Mesendoderm (in vitro differentiated cells): ENCODE measurements at regions not wholly inside any gene's neighbourhood (a gene's known extent, or its start where the extent isn't known, plus 50 kb on each side); places are given as distances from the start of the nearest gene placed in this dataset.

Source experiments
- DNase-seq: peaks from one replicate; pipeline ENCODE4 v3.0.0; 2013
- H2AK5ac ChIP-seq: 2 replicates; pipeline ENCODE4 v1.6.1; 2013; ENCODE audit warnings: low read length, inconsistent platforms
- H2BK120ac ChIP-seq: 2 replicates; pipeline ENCODE4 v1.6.1; 2013; ENCODE audit warnings: low read depth, mild to moderate bottlenecking, low read length, moderate library complexity, mixed read lengths
- H2BK15ac ChIP-seq: replicated peaks from 2 replicates; pipeline ENCODE4 v1.6.1; 2013; ENCODE audit warnings: low read depth, mild to moderate bottlenecking, moderate library complexity
- H2BK5ac ChIP-seq: 2 replicates; pipeline ENCODE4 v1.6.1; 2013; ENCODE audit warnings: low read length, inconsistent platforms
- H3K18ac ChIP-seq: 2 replicates; pipeline ENCODE4 v1.6.1; 2013; ENCODE audit warnings: mild to moderate bottlenecking, low read length, mixed read lengths
- H3K23ac ChIP-seq: one replicate; pipeline ENCODE4 v1.6.1; 2013; ENCODE audit warnings: low read length
- H3K27ac ChIP-seq: 2 replicates; pipeline ENCODE4 v1.5.1; 2013; ENCODE audit warnings: low read depth, mild to moderate bottlenecking, inconsistent platforms, low read length, moderate library complexity
- H3K27me3 ChIP-seq: 2 replicates; pipeline ENCODE4 v1.6.1; 2013; ENCODE audit warnings: low read length, control low read depth, mild to moderate bottlenecking, inconsistent platforms; ENCODE audit not compliant: insufficient read depth, poor library complexity
- H3K36me3 ChIP-seq: 2 replicates; pipeline ENCODE4 v1.6.1; 2013; ENCODE audit warnings: low read length, inconsistent platforms; ENCODE audit not compliant: control insufficient read depth, insufficient read depth
- H3K4ac ChIP-seq: one replicate; pipeline ENCODE4 v1.6.1; 2013; ENCODE audit warnings: low read depth, mild to moderate bottlenecking, low read length, moderate library complexity
- H3K4me1 ChIP-seq: 2 replicates; pipeline ENCODE4 v1.6.1; 2013; ENCODE audit warnings: low read depth, low read length, inconsistent platforms; ENCODE audit not compliant: control insufficient read depth
- H3K4me2 ChIP-seq: 2 replicates; pipeline ENCODE4 v1.6.1; 2013; ENCODE audit warnings: low read length
- H3K4me3 ChIP-seq: 2 replicates; pipeline ENCODE4 v1.5.1; 2013; ENCODE audit warnings: mild to moderate bottlenecking, low read length
- H3K56ac ChIP-seq: one replicate; pipeline ENCODE4 v1.6.1; 2013; ENCODE audit warnings: low read length
- H3K79me1 ChIP-seq: 2 replicates; pipeline ENCODE4 v1.6.1; 2013; ENCODE audit warnings: low read length, inconsistent platforms
- H3K79me2 ChIP-seq: 2 replicates; pipeline ENCODE4 v1.6.1; 2013; ENCODE audit warnings: mild to moderate bottlenecking, low read length; ENCODE audit not compliant: control insufficient read depth, insufficient read depth
- H3K9ac ChIP-seq: 2 replicates; pipeline ENCODE4 v1.6.1; 2013; ENCODE audit warnings: low read length, inconsistent platforms
- H4K5ac ChIP-seq: one replicate; pipeline ENCODE4 v1.6.1; 2013; ENCODE audit warnings: low read length
- H4K8ac ChIP-seq: one replicate; pipeline ENCODE4 v1.6.1; 2013; ENCODE audit warnings: low read depth, mild to moderate bottlenecking, control low read depth, low read length, moderate library complexity
- WGBS: extraction: QIAGEN DNeasy Blood & Tissue Kit; methylation state at CpG from one replicate; pipeline ENCODE4 v1.1.7; 2013; ENCODE audit warnings: low lambda C conversion rate, missing lambda C conversion rate; ENCODE audit not compliant: insufficient coverage; ENCODE audit errors: extremely low coverage; 5-methylcytosine and 5-hydroxymethylcytosine counted together

- Histone ChIP-seq H3K79me2 (no peaks in the 10 kb centered on the region), H2AK5ac (no peak overlapping the region), H3K4me1 (no peaks in the 10 kb centered on the region), H4K8ac (no peak overlapping the region), H2BK15ac (no peak overlapping the region), H2BK5ac (no peak overlapping the region), H3K23ac (no peak overlapping the region), H3K9ac (no peak overlapping the region), H3K36me3 (no peaks in the 10 kb centered on the region), H2BK120ac (no peak overlapping the region), H3K27ac (no peak overlapping the region), H3K27me3 (no peaks in the 10 kb centered on the region), H4K5ac (no peak overlapping the region), H3K4me3 (no peak overlapping the region), H3K4me2 (no peak overlapping the region), H3K79me1 (no peaks in the 10 kb centered on the region), H3K56ac (no peak overlapping the region), H3K4ac (no peak overlapping the region), H3K18ac (no peak overlapping the region)
- 100% methylated on average over 1 of the region's 25 CpGs for WGBS
- no peak for DNase-seq
Measured at GRCh38 chr5:3142261-3143027, 391.0 kb upstream of the IRX2 start.

- no peak overlapping the region for H2AK5ac ChIP-seq
- no peak overlapping the region for H2BK5ac ChIP-seq
- H3K27me3 ChIP-seq: no peaks in the 10 kb centered on the region
- H3K18ac ChIP-seq: no peak overlapping the region
- H4K8ac ChIP-seq: no peak overlapping the region
- H2BK15ac ChIP-seq: no peak overlapping the region
- no peak overlapping the region for H3K23ac ChIP-seq
- H3K36me3 ChIP-seq: no peaks in the 10 kb centered on the region
- H3K4me2 ChIP-seq: no peak overlapping the region
- DNase-seq: no peak
- H3K4me1 ChIP-seq: no peaks in the 10 kb centered on the region
- no peaks in the 10 kb centered on the region for H3K79me1 ChIP-seq
- no peak overlapping the region for H2BK120ac ChIP-seq
- H3K4ac ChIP-seq: no peak overlapping the region
- H3K27ac ChIP-seq: no peak overlapping the region
- WGBS: no CpG with 5 or more reads among the region's 7 CpGs
- H3K4me3 ChIP-seq: no peak overlapping the region
- no peaks in the 10 kb centered on the region for H3K79me2 ChIP-seq
- no peak overlapping the region for H3K9ac ChIP-seq
- no peak overlapping the region for H4K5ac ChIP-seq
- no peak overlapping the region for H3K56ac ChIP-seq
Measured at GRCh38 chr5:3140117-3140516, 388.6 kb upstream of the IRX2 start.

GRCh38 chr5:3139499-3139931, 388.0 kb upstream of the IRX2 start:
- Histone ChIP-seq H2AK5ac (no peak overlapping the region), H2BK5ac (no peak overlapping the region), H3K79me1 (no peaks in the 10 kb centered on the region), H3K9ac (no peak overlapping the region), H3K27me3 (no peaks in the 10 kb centered on the region), H4K8ac (no peak overlapping the region), H3K36me3 (no peaks in the 10 kb centered on the region), H3K4me2 (no peak overlapping the region), H3K56ac (no peak overlapping the region), H4K5ac (no peak overlapping the region), H3K23ac (no peak overlapping the region), H3K4ac (no peak overlapping the region), H3K4me1 (no peaks in the 10 kb centered on the region), H2BK15ac (no peak overlapping the region), H2BK120ac (no peak overlapping the region), H3K27ac (no peak overlapping the region), H3K4me3 (no peak overlapping the region), H3K18ac (no peak overlapping the region), H3K79me2 (no peaks in the 10 kb centered on the region)
- peak; percentile 41 for DNase-seq
- WGBS: no CpG with 5 or more reads among the region's 6 CpGs

DNA sequence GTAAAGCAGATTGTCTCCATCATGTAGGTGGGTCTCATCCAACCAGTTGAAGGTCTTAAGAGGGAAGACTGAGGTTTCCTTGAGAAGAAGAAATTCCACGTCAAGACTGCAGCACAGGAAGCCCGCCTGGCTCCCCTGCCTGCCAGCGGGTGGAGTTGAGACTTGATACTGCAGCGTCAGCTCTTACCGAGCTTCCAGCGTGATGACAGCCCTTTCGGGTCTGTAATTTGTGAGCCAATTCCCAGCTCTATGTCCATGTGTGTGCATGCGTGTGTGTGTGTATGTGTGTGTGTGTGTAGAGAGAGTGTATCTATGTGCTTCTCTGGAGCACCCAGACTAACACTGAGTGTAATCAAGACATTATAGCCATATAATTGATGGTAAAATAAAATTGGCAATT, 379.7 kb upstream of the IRX2 start:
- Histone ChIP-seq H4K5ac (no peak overlapping the region), H3K4me3 (no peak overlapping the region)

DNA sequence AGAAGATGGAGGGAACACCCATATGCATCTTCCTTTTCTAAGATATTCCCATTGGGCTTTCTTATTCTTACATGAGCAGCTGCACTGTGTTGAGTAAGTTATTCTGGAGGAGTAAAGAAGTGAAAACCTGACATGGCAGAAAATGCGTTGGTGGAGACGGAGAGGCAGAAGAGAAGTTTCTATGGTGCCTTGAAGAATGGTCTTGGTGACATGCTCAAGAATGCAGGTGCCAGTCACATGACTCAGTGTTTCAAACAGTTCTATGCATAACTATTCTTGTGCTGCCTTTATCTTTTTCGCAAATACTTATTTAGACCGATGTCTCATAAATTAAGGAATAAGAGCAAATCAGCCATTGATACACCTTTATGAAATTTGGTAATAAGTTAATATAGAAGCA, 377.8 kb upstream of the IRX2 start:
- Histone ChIP-seq H3K36me3 (no peaks in the 10 kb centered on the region), H2AK5ac (no peak overlapping the region), H4K8ac (no peak overlapping the region), H2BK120ac (no peak overlapping the region), H3K4me1 (peaks cover 2% of the 10 kb centered on the region), H3K18ac (no peak overlapping the region), H3K4me3 (no peak overlapping the region), H2BK15ac (no peak overlapping the region), H3K27ac (no peak overlapping the region), H3K9ac (no peak overlapping the region), H3K79me2 (no peaks in the 10 kb centered on the region), H3K27me3 (no peaks in the 10 kb centered on the region), H3K56ac (no peak overlapping the region), H3K79me1 (no peaks in the 10 kb centered on the region), H3K4me2 (no peak overlapping the region), H3K4ac (no peak overlapping the region), H4K5ac (no peak overlapping the region), H3K23ac (no peak overlapping the region), H2BK5ac (no peak overlapping the region)
- WGBS: no CpG with 5 or more reads among the region's 4 CpGs
- no peak for DNase-seq

More for the DNA sequence above, 379.7 kb upstream of the IRX2 start:
- H3K9ac ChIP-seq: no peak overlapping the region
- H3K36me3 ChIP-seq: no peaks in the 10 kb centered on the region
- H2AK5ac ChIP-seq: no peak overlapping the region
- DNase-seq: no peak
- no peak overlapping the region for H3K56ac ChIP-seq
- no peaks in the 10 kb centered on the region for H3K4me1 ChIP-seq
- no peak overlapping the region for H2BK15ac ChIP-seq
- no peak overlapping the region for H3K18ac ChIP-seq
- H3K27ac ChIP-seq: no peak overlapping the region
- H3K4ac ChIP-seq: no peak overlapping the region
- no peak overlapping the region for H3K4me2 ChIP-seq
- no CpG with 5 or more reads among the region's 8 CpGs for WGBS
- no peaks in the 10 kb centered on the region for H3K79me1 ChIP-seq
- no peak overlapping the region for H2BK5ac ChIP-seq
- no peak overlapping the region for H4K8ac ChIP-seq
- no peak overlapping the region for H2BK120ac ChIP-seq
- H3K79me2 ChIP-seq: no peaks in the 10 kb centered on the region
- no peaks in the 10 kb centered on the region for H3K27me3 ChIP-seq
- H3K23ac ChIP-seq: no peak overlapping the region

- no peak overlapping the region for H3K27ac ChIP-seq
- no peak overlapping the region for H3K9ac ChIP-seq
- H3K79me2 ChIP-seq: no peaks in the 10 kb centered on the region
- H3K36me3 ChIP-seq: no peaks in the 10 kb centered on the region
- no peak overlapping the region for H2BK15ac ChIP-seq
- H2AK5ac ChIP-seq: no peak overlapping the region
- no peaks in the 10 kb centered on the region for H3K27me3 ChIP-seq
- H2BK120ac ChIP-seq: no peak overlapping the region
- H2BK5ac ChIP-seq: no peak overlapping the region
- WGBS: no CpG with 5 or more reads among the region's 9 CpGs
- DNase-seq: no peak
- no peak overlapping the region for H3K23ac ChIP-seq
- no peaks in the 10 kb centered on the region for H3K79me1 ChIP-seq
- no peak overlapping the region for H3K4ac ChIP-seq
- no peak overlapping the region for H3K18ac ChIP-seq
- peaks cover 6% of the 10 kb centered on the region for H3K4me1 ChIP-seq
- H4K8ac ChIP-seq: no peak overlapping the region
- H3K4me2 ChIP-seq: no peak overlapping the region
- no peak overlapping the region for H4K5ac ChIP-seq
- H3K4me3 ChIP-seq: no peak overlapping the region
- H3K56ac ChIP-seq: no peak overlapping the region
Measured at GRCh38 chr5:3127423-3127911, 376.0 kb upstream of the IRX2 start.
